ENCODE measurements at regions not wholly inside any gene's neighbourhood (a gene's known extent, or its start where the extent isn't known, plus 50 kb on each side); places are given as distances from the start of the nearest gene placed in this dataset.

GRCh38 chr13:104357672-104358354 is 1291.6 kb upstream of the SLC10A2 start:
- no peak overlapping the region for H3K4me3 Mint-ChIP-seq
- Histone ChIP-seq H3K27me3 (ENCODE audit: control insufficient read depth, insufficient read depth, low read length, poor library complexity, severe bottlenecking) (no peaks in the 10 kb centered on the region), H3K4me1 (ENCODE audit: control insufficient read depth, insufficient read depth, low read length) (no peaks in the 10 kb centered on the region), H3K36me3 (ENCODE audit: control insufficient read depth, insufficient read depth, low read length) (no peaks in the 10 kb centered on the region), H3K9me3 (ENCODE audit: control insufficient read depth, low read length) (no peaks in the 10 kb centered on the region), H3K4me3 (ENCODE audit: low read length) (no peak overlapping the region), H3K9ac (ENCODE audit: extremely low read depth, low read length, poor library complexity, severe bottlenecking) (no peak overlapping the region), H3K27ac (ENCODE audit: low read depth, low read length) (no peak overlapping the region)
- H3K36me3 Mint-ChIP-seq (ENCODE audit: low read depth) = no peaks in the 10 kb centered on the region
- H3K9me3 Mint-ChIP-seq = no peaks in the 10 kb centered on the region
- H3K27me3 Mint-ChIP-seq (ENCODE audit: insufficient read depth) = no peaks in the 10 kb centered on the region
- H3K4me1 Mint-ChIP-seq = peaks cover 7% of the 10 kb centered on the region
- 92 to 93% methylated on average over 4 to 9 of the region's 9 CpGs for WGBS, 2 experiments (ENCODE audit: insufficient coverage in 1 of 2, insufficient read length in 1 of 2)
- no peak for DNase-seq
- no peak overlapping the region for H3K27ac Mint-ChIP-seq
- TF ChIP-seq CTCF (conservative IDR thresholded peaks at IDR 0.05) = no peak

- H3K9ac ChIP-seq (ENCODE audit: extremely low read depth, low read length, poor library complexity, severe bottlenecking) = no peak overlapping the region
- no peaks in the 10 kb centered on the region for H3K9me3 ChIP-seq (ENCODE audit: control insufficient read depth, low read length)
- no peak for TF ChIP-seq CTCF (conservative IDR thresholded peaks at IDR 0.05)
- no peaks in the 10 kb centered on the region for H3K36me3 ChIP-seq (ENCODE audit: control insufficient read depth, insufficient read depth, low read length)
- no peak overlapping the region for H3K27ac Mint-ChIP-seq
- no peak overlapping the region for H3K27ac ChIP-seq (ENCODE audit: low read depth, low read length)
- H3K4me1 Mint-ChIP-seq = peaks cover 7% of the 10 kb centered on the region
- no peaks in the 10 kb centered on the region for H3K4me1 ChIP-seq (ENCODE audit: control insufficient read depth, insufficient read depth, low read length)
- 69 to 82% methylated on average over 5 of the region's 5 CpGs for WGBS, 2 experiments (ENCODE audit: insufficient coverage in 1 of 2, insufficient read length in 1 of 2)
- no peaks in the 10 kb centered on the region for H3K27me3 Mint-ChIP-seq (ENCODE audit: insufficient read depth)
- no peak overlapping the region for H3K4me3 Mint-ChIP-seq
- no peaks in the 10 kb centered on the region for H3K9me3 Mint-ChIP-seq
- DNase-seq = no peak
- no peaks in the 10 kb centered on the region for H3K36me3 Mint-ChIP-seq (ENCODE audit: low read depth)
- H3K4me3 ChIP-seq (ENCODE audit: low read length) = no peak overlapping the region
- no peaks in the 10 kb centered on the region for H3K27me3 ChIP-seq (ENCODE audit: control insufficient read depth, insufficient read depth, low read length, poor library complexity, severe bottlenecking)
Measured at GRCh38 chr13:104357174-104357573, 1291.0 kb upstream of the SLC10A2 start.

GRCh38 chr13:104355041-104355670 is 1288.9 kb upstream of the SLC10A2 start:
- no peaks in the 10 kb centered on the region for H3K27me3 ChIP-seq (ENCODE audit: control insufficient read depth, insufficient read depth, low read length, poor library complexity, severe bottlenecking)
- H3K4me1 ChIP-seq (ENCODE audit: control insufficient read depth, insufficient read depth, low read length) = no peaks in the 10 kb centered on the region
- H3K36me3 ChIP-seq (ENCODE audit: control insufficient read depth, insufficient read depth, low read length) = no peaks in the 10 kb centered on the region
- Mint-ChIP-seq H3K4me1 (peaks cover 7% of the 10 kb centered on the region), H3K4me3 (no peak overlapping the region), H3K27ac (no peak overlapping the region), H3K9me3 (peaks cover 4% of the 10 kb centered on the region), H3K27me3 (ENCODE audit: insufficient read depth) (no peaks in the 10 kb centered on the region), H3K36me3 (ENCODE audit: low read depth) (no peaks in the 10 kb centered on the region)
- H3K9ac ChIP-seq (ENCODE audit: extremely low read depth, low read length, poor library complexity, severe bottlenecking) = no peak overlapping the region
- WGBS, 2 experiments (ENCODE audit: insufficient coverage in 1 of 2, insufficient read length in 1 of 2) = 89 to 93% methylated on average over 6 of the region's 6 CpGs
- H3K27ac ChIP-seq (ENCODE audit: low read depth, low read length) = no peak overlapping the region
- no peak for DNase-seq
- TF ChIP-seq CTCF (conservative IDR thresholded peaks at IDR 0.05) = no peak
- H3K9me3 ChIP-seq (ENCODE audit: control insufficient read depth, low read length) = no peaks in the 10 kb centered on the region
- no peak overlapping the region for H3K4me3 ChIP-seq (ENCODE audit: low read length)

Measured in endodermal cell (in vitro differentiated cells).